ENCODE measurements at regions not wholly inside any gene's neighbourhood (a gene's known extent, or its start where the extent isn't known, plus 50 kb on each side); places are given as distances from the start of the nearest gene placed in this dataset.

- no peak overlapping the region for H3K4me3 ChIP-seq
- H3K9me3 ChIP-seq: no peaks in the 10 kb centered on the region
- DNase-seq: no peak
- peaks cover 0 to 3% (median 0%) of the 10 kb centered on the region in 9 donors for H3K4me1 ChIP-seq
- ATAC-seq: no peak
- 88 to 90% methylated on average over 5 of the region's 5 CpGs for WGBS, 2 donors
- H3K27ac ChIP-seq: no peak overlapping the region
- TF ChIP-seq, protein P1, sequence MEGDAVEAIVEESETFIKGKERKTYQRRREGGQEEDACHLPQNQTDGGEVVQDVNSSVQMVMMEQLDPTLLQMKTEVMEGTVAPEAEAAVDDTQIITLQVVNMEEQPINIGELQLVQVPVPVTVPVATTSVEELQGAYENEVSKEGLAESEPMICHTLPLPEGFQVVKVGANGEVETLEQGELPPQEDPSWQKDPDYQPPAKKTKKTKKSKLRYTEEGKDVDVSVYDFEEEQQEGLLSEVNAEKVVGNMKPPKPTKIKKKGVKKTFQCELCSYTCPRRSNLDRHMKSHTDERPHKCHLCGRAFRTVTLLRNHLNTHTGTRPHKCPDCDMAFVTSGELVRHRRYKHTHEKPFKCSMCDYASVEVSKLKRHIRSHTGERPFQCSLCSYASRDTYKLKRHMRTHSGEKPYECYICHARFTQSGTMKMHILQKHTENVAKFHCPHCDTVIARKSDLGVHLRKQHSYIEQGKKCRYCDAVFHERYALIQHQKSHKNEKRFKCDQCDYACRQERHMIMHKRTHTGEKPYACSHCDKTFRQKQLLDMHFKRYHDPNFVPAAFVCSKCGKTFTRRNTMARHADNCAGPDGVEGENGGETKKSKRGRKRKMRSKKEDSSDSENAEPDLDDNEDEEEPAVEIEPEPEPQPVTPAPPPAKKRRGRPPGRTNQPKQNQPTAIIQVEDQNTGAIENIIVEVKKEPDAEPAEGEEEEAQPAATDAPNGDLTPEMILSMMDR (IDR thresholded peaks at IDR 0.05): no peak
- H3K27me3 ChIP-seq: peaks cover 0 to 9% (median 0%) of the 10 kb centered on the region in 7 donors
- no peaks in the 10 kb centered on the region for H3K36me3 ChIP-seq
- intact Hi-C loops (cut with DNase I): loop anchor here in 4 of 10 donors (5.0 to 10.0 kb wide), 5 partner anchors 274 to 536 kb away; partner anchors contain the start of gene MAFB (in 1 of the 4)
Observed at GRCh38 chr20:40159276-40159675, 529.8 kb downstream of the MAFB start.

GRCh38 chr20:40156600-40157317, 532.3 kb downstream of the MAFB start:
- H3K27ac ChIP-seq: no peak overlapping the region
- H3K4me1 ChIP-seq: peaks cover 0 to 4% (median 0%) of the 10 kb centered on the region in 9 donors
- H3K27me3 ChIP-seq: peaks cover 0 to 9% (median 0%) of the 10 kb centered on the region in 7 donors
- intact Hi-C loops (cut with DNase I): loop anchor here in 4 of 10 donors (5.0 to 10.0 kb wide), 5 partner anchors 272 to 538 kb away; partner anchors contain the start of gene MAFB (in 1 of the 4)
- 71 to 74% methylated on average over 4 of the region's 4 CpGs for WGBS, 2 donors
- ATAC-seq (no peak), DNase-seq (no peak)
- no peaks in the 10 kb centered on the region for H3K9me3 ChIP-seq
- TF ChIP-seq, protein P1 (IDR thresholded peaks at IDR 0.05): no peak
- H3K4me3 ChIP-seq: no peak overlapping the region
- H3K36me3 ChIP-seq: no peaks in the 10 kb centered on the region

DNA sequence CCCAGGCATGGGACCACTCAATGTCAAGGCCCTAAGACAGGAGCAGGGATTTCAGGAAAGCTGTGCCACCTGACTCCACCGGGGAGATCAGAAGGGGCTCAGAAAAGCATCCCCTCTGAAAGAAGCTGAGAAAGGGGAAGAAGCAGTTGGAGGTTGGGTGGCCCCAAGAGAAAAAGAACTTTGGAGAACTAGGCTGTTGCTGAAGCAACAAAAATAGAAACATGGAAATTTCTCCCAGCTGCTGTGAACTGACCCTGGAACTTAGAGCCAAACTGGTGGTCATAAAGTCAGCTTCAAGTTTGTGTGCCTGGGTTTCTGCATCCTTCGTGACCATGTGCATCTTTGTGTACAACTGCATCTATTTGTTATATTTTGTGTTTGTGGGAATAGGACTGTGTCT, 534.5 kb downstream of the MAFB start:
- ATAC-seq (peak in 3 of 8 donors; percentile 19 to 52 (median 49)), DNase-seq (peak in 1 of 2 donors; percentile 4)
- Histone ChIP-seq H3K27ac (no peak overlapping the region), H3K4me3 (no peak overlapping the region), H3K36me3 (no peaks in the 10 kb centered on the region), H3K27me3 (peaks cover 0 to 9% (median 0%) of the 10 kb centered on the region in 7 donors), H3K4me1 (peaks cover 0 to 4% (median 0%) of the 10 kb centered on the region in 9 donors), H3K9me3 (no peaks in the 10 kb centered on the region)
- TF ChIP-seq, protein P1 (IDR thresholded peaks at IDR 0.05): no peak
- intact Hi-C loops (cut with DNase I): loop anchor here in 3 of 10 donors (10.0 kb wide), 4 partner anchors 270 to 540 kb away; partner anchors contain the start of gene MAFB (in 1 of the 3)
- WGBS, 2 donors: 64 to 74% methylated on average over 2 of the region's 2 CpGs

DNA sequence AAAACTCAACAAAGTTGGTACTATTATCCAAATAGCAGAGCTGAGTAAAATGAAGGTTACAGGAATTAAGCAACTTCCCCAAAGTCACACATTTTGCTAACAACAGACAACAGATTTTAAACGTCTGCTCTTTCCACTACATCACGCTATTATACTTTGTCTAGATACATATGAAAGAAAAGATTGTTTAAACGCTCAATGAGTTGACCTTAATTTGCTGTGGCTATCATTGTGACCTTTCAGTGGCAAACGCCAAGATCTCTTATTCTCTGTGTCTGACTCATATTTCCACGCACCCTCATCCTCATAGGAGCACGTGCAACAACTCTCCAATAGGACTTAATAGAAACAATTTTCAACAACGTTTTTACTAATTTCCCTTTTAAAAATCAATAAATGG, 540.1 kb downstream of the MAFB start:
- DNase-seq (no peak), ATAC-seq (no peak)
- TF ChIP-seq, protein P1 (IDR thresholded peaks at IDR 0.05): no peak
- Histone ChIP-seq H3K27me3 (peaks cover 0 to 3% (median 0%) of the 10 kb centered on the region in 7 donors), H3K36me3 (no peaks in the 10 kb centered on the region), H3K4me3 (no peak overlapping the region), H3K9me3 (peaks cover 0 to 8% (median 0%) of the 10 kb centered on the region in 11 donors), H3K4me1 (no peaks in the 10 kb centered on the region), H3K27ac (no peak overlapping the region)
- WGBS, 2 donors: 72 to 77% methylated on average over 7 of the region's 7 CpGs
- intact Hi-C loops (cut with DNase I): no loop called here
